Peyer's patch (tissue), 4 donors: ENCODE measurements at regions not wholly inside any gene's neighbourhood (a gene's known extent, or its start where the extent isn't known, plus 50 kb on each side); places are given as distances from the start of the nearest gene placed in this dataset.

Experiments
- POLR2A ChIP-seq, 2 donors: fragments of 450-650 bp; IDR thresholded peaks; one replicate each; pipeline ENCODE4 v1.5.1; 2017; ENCODE audit warnings: antibody characterized with exemption in 2 of 2, mild to moderate bottlenecking in 2 of 2, moderate library complexity in 2 of 2
- TF ChIP-seq, protein P1 (sequence below), 6 experiments: fragments of 450-650 bp in 4 of 6; fragments of 200-600 bp in 2 of 6; sonication (generic) in 1 of 6; IDR thresholded peaks; one replicate each; pipeline ENCODE4 v1.5.1; 2017 to 2019; ENCODE audit warnings: antibody characterized with exemption in 6 of 6, mild to moderate bottlenecking in 3 of 6, moderate library complexity in 1 of 6

DNA sequence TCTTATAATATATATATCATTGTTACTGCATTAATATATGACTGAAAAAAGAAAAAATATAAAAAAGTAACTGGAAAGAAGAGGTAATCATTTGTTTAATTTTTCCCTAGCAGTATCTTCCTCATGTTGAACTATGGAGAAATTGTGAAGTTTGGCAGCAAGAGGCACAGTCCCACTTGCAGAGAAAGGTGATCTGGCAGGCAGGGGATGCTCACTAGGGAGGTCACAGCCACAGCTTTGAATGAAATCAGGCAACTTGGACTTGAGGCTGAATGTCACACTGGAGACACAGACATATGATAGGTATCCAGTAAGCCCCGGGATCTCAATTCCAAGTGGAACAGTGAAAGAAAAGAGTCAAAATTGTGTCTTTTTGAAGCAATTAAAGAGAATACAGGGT, 149.9 kb upstream of the RORA start:
- TF ChIP-seq, protein P1, sequence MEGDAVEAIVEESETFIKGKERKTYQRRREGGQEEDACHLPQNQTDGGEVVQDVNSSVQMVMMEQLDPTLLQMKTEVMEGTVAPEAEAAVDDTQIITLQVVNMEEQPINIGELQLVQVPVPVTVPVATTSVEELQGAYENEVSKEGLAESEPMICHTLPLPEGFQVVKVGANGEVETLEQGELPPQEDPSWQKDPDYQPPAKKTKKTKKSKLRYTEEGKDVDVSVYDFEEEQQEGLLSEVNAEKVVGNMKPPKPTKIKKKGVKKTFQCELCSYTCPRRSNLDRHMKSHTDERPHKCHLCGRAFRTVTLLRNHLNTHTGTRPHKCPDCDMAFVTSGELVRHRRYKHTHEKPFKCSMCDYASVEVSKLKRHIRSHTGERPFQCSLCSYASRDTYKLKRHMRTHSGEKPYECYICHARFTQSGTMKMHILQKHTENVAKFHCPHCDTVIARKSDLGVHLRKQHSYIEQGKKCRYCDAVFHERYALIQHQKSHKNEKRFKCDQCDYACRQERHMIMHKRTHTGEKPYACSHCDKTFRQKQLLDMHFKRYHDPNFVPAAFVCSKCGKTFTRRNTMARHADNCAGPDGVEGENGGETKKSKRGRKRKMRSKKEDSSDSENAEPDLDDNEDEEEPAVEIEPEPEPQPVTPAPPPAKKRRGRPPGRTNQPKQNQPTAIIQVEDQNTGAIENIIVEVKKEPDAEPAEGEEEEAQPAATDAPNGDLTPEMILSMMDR (IDR thresholded peaks at IDR 0.05) = no peak
- no peak for TF ChIP-seq POLR2A (IDR thresholded peaks at IDR 0.05)
